ENCODE measurements at regions not wholly inside any gene's neighbourhood (a gene's known extent, or its start where the extent isn't known, plus 50 kb on each side); places are given as distances from the start of the nearest gene placed in this dataset.
"Not testable (repeated sequence)": the region's sequence is repeated elsewhere in the genome, so short reads cannot be mapped to it uniquely, and the experiment has no call there.

- DNase-seq (ENCODE audit: low read depth), result no peak
These were observed 58.8 kb downstream of the PPP4R3C start for GRCh38 chrX:27404366-27404765.

- no peak for DNase-seq (ENCODE audit: low read depth)
These were observed 64.0 kb downstream of the PPP4R3C start for GRCh38 chrX:27399146-27399456.

- DNase-seq (ENCODE audit: low read depth), result no peak
These were observed 71.5 kb downstream of the PPP4R3C start for GRCh38 chrX:27391623-27392022.

GRCh38 chrX:27381419-27381818 lies 81.7 kb downstream of the PPP4R3C start:
- no peak for DNase-seq (ENCODE audit: low read depth)

GRCh38 chrX:27380163-27380845 lies 82.8 kb downstream of the PPP4R3C start:
- no peak for DNase-seq (ENCODE audit: low read depth)

GRCh38 chrX:27354021-27354420 lies 109.1 kb downstream of the PPP4R3C start:
- DNase-seq (ENCODE audit: low read depth), result no peak

- no peak for DNase-seq (ENCODE audit: low read depth)
These were observed 112.7 kb downstream of the PPP4R3C start for GRCh38 chrX:27350476-27350875.

GRCh38 chrX:27336466-27337091 lies 126.6 kb downstream of the PPP4R3C start:
- DNase-seq (ENCODE audit: low read depth), result no peak

- DNase-seq (ENCODE audit: low read depth), result no peak
These were observed 141.5 kb downstream of the PPP4R3C start for GRCh38 chrX:27321632-27322031.

GRCh38 chrX:27309406-27309805 lies 153.7 kb downstream of the PPP4R3C start:
- no peak for DNase-seq (ENCODE audit: low read depth)

GRCh38 chrX:27307546-27307945 lies 155.6 kb downstream of the PPP4R3C start:
- DNase-seq (ENCODE audit: low read depth), result no peak

GRCh38 chrX:27292552-27292951 lies 170.6 kb downstream of the PPP4R3C start:
- not testable (repeated sequence) for DNase-seq (ENCODE audit: low read depth)

GRCh38 chrX:27276751-27277150 lies 186.4 kb downstream of the PPP4R3C start:
- no peak for DNase-seq (ENCODE audit: low read depth)

GRCh38 chrX:27254656-27255055 lies 208.5 kb downstream of the PPP4R3C start:
- no peak for DNase-seq (ENCODE audit: low read depth)

GRCh38 chrX:27251369-27251768 lies 211.8 kb downstream of the PPP4R3C start:
- DNase-seq (ENCODE audit: low read depth), result no peak

- DNase-seq (ENCODE audit: low read depth), result no peak
These were observed 220.6 kb downstream of the PPP4R3C start for GRCh38 chrX:27242581-27242980.

GRCh38 chrX:27241981-27242380 lies 221.2 kb downstream of the PPP4R3C start:
- DNase-seq (ENCODE audit: low read depth), result no peak

- DNase-seq (ENCODE audit: low read depth), result not testable (repeated sequence)
These were observed 223.1 kb downstream of the PPP4R3C start for GRCh38 chrX:27240042-27240441.

- no peak for DNase-seq (ENCODE audit: low read depth)
These were observed 226.5 kb downstream of the PPP4R3C start for GRCh38 chrX:27236681-27237080.

GRCh38 chrX:27229721-27230120 lies 233.4 kb downstream of the PPP4R3C start:
- DNase-seq (ENCODE audit: low read depth), result no peak

GRCh38 chrX:27222661-27223060 lies 240.5 kb downstream of the PPP4R3C start:
- DNase-seq (ENCODE audit: low read depth), result no peak

- DNase-seq (ENCODE audit: low read depth), result peak; percentile 7
These were observed 276.5 kb downstream of the PPP4R3C start for GRCh38 chrX:27186671-27187070.

GRCh38 chrX:27163236-27163635 lies 299.9 kb downstream of the PPP4R3C start:
- no peak for DNase-seq (ENCODE audit: low read depth)

- DNase-seq (ENCODE audit: low read depth), result no peak
These were observed 300.6 kb downstream of the PPP4R3C start for GRCh38 chrX:27162496-27162895.

Data from GM04504 (cell line).